Activated T-cell treated with anti-CD3 and anti-CD28 coated beads for 24 hours (primary cell): ENCODE measurements at regions not wholly inside any gene's neighbourhood (a gene's known extent, or its start where the extent isn't known, plus 50 kb on each side); places are given as distances from the start of the nearest gene placed in this dataset.

ENCODE experiments used
- DNase-seq: peaks from one replicate; pipeline ENCODE4 v3.0.0-alpha.2; 2020; ENCODE audit warnings: low read depth

GRCh38 chr18:78363556-78364387 is 615.8 kb upstream of the SALL3 start:
- no peak for DNase-seq

- no peak for DNase-seq
Measured at GRCh38 chr18:78364388-78364960, 615.1 kb upstream of the SALL3 start.

GRCh38 chr18:78367996-78368395 is 611.6 kb upstream of the SALL3 start:
- no peak for DNase-seq

- DNase-seq, result no peak
Measured at GRCh38 chr18:78368726-78369125, 610.9 kb upstream of the SALL3 start.

GRCh38 chr18:78376046-78376445 is 603.6 kb upstream of the SALL3 start:
- no peak for DNase-seq

GRCh38 chr18:78378403-78378802 is 601.2 kb upstream of the SALL3 start:
- DNase-seq, result no peak

- no peak for DNase-seq
Measured at GRCh38 chr18:78378983-78379382, 600.6 kb upstream of the SALL3 start.

GRCh38 chr18:78390348-78390951 is 589.2 kb upstream of the SALL3 start:
- no peak for DNase-seq

- DNase-seq, result no peak
Measured at GRCh38 chr18:78390952-78391348, 588.7 kb upstream of the SALL3 start.

- no peak for DNase-seq
Measured at GRCh38 chr18:78393086-78393862, 586.3 kb upstream of the SALL3 start.

GRCh38 chr18:78396077-78396476 is 583.5 kb upstream of the SALL3 start:
- no peak for DNase-seq

- DNase-seq, result no peak
Measured at GRCh38 chr18:78396756-78397155, 582.9 kb upstream of the SALL3 start.

GRCh38 chr18:78399992-78400503 is 579.6 kb upstream of the SALL3 start:
- no peak for DNase-seq

GRCh38 chr18:78402440-78402839 is 577.2 kb upstream of the SALL3 start:
- DNase-seq, result no peak

GRCh38 chr18:78402966-78403365 is 576.7 kb upstream of the SALL3 start:
- no peak for DNase-seq

- DNase-seq, result no peak
Measured at GRCh38 chr18:78403371-78403770, 576.2 kb upstream of the SALL3 start.

GRCh38 chr18:78405763-78406162 is 573.9 kb upstream of the SALL3 start:
- no peak for DNase-seq

GRCh38 chr18:78406743-78407465 is 572.7 kb upstream of the SALL3 start:
- DNase-seq, result no peak

- DNase-seq, result no peak
Measured at GRCh38 chr18:78407466-78407844, 572.2 kb upstream of the SALL3 start.

GRCh38 chr18:78408623-78409022 is 571.0 kb upstream of the SALL3 start:
- no peak for DNase-seq

GRCh38 chr18:78410094-78410786 is 569.4 kb upstream of the SALL3 start:
- no peak for DNase-seq
